ENCODE measurements at regions not wholly inside any gene's neighbourhood (a gene's known extent, or its start where the extent isn't known, plus 50 kb on each side); places are given as distances from the start of the nearest gene placed in this dataset.
A peak's percentile ranks its signal among the peaks of the same experiment; 100 is the strongest.
"Not testable (repeated sequence)": the region's sequence is repeated elsewhere in the genome, so short reads cannot be mapped to it uniquely, and the experiment has no call there.

GRCh38 chr13:68597641-68598040 lies 1367.5 kb upstream of the PCDH9 start:
- DNase-seq, result peak in 1 of 2 experiments; percentile 1

GRCh38 chr13:68588623-68589022 lies 1358.5 kb upstream of the PCDH9 start:
- no peak for DNase-seq

- DNase-seq, result no peak
Measured at GRCh38 chr13:68584776-68585175, 1354.6 kb upstream of the PCDH9 start.

- no peak for DNase-seq
Measured at GRCh38 chr13:68574053-68574452, 1343.9 kb upstream of the PCDH9 start.

GRCh38 chr13:68551701-68552522 lies 1321.8 kb upstream of the PCDH9 start:
- DNase-seq, result no peak

GRCh38 chr13:68550330-68550729 lies 1320.2 kb upstream of the PCDH9 start:
- no peak for DNase-seq

- no peak for DNase-seq
Measured at GRCh38 chr13:68540244-68540643, 1310.1 kb upstream of the PCDH9 start.

- DNase-seq, result no peak
Measured at GRCh38 chr13:68535329-68535728, 1305.2 kb upstream of the PCDH9 start.

- not testable (repeated sequence) for DNase-seq
Measured at GRCh38 chr13:68527167-68527566, 1297.0 kb upstream of the PCDH9 start.

- DNase-seq, result no peak
Measured at GRCh38 chr13:68523838-68524424, 1293.8 kb upstream of the PCDH9 start.

GRCh38 chr13:68522184-68522583 lies 1292.0 kb upstream of the PCDH9 start:
- DNase-seq, result no peak

GRCh38 chr13:68509734-68510621 lies 1279.8 kb upstream of the PCDH9 start:
- no peak for DNase-seq

- no peak for DNase-seq
Measured at GRCh38 chr13:68506888-68507551, 1276.9 kb upstream of the PCDH9 start.

GRCh38 chr13:68490594-68490993 lies 1260.5 kb upstream of the PCDH9 start:
- DNase-seq, result no peak

- DNase-seq, result no peak
Measured at GRCh38 chr13:68481130-68481529, 1251.0 kb upstream of the PCDH9 start.

GRCh38 chr13:68473834-68474326 lies 1243.7 kb upstream of the PCDH9 start:
- no peak for DNase-seq

- DNase-seq, result no peak
Measured at GRCh38 chr13:68467160-68467559, 1237.0 kb upstream of the PCDH9 start.

GRCh38 chr13:68440874-68441273 lies 1210.7 kb upstream of the PCDH9 start:
- no peak for DNase-seq

- DNase-seq, result peak in 1 of 2 experiments; percentile 14
Measured at GRCh38 chr13:68439817-68440216, 1209.7 kb upstream of the PCDH9 start.

GRCh38 chr13:68428292-68428691 lies 1198.2 kb upstream of the PCDH9 start:
- no peak for DNase-seq

GRCh38 chr13:68417801-68418200 lies 1187.7 kb upstream of the PCDH9 start:
- DNase-seq, result peak in 1 of 2 experiments; percentile 2

GRCh38 chr13:68410007-68410406 lies 1179.9 kb upstream of the PCDH9 start:
- DNase-seq, result no peak

GRCh38 chr13:68390987-68391386 lies 1160.9 kb upstream of the PCDH9 start:
- no peak for DNase-seq
